Caco-2 (cell line): ENCODE measurements at regions not wholly inside any gene's neighbourhood (a gene's known extent, or its start where the extent isn't known, plus 50 kb on each side); places are given as distances from the start of the nearest gene placed in this dataset.

ENCODE experiments used
- BruUV-seq: library from RNA; stranded (reverse); fragments of 400-500 nt; replicated peaks from 2 replicates; lab custom pipeline; 2021; lab: Mats Ljungman, UMichigan
- CTCF ChIA-PET: fragments of 300-600 bp; sonication (Branson Sonifier 250); formaldehyde crosslinking; loops from one replicate; lab custom pipeline; 2022; ENCODE audit warnings: antibody characterized with exemption; lab: Charles Lee
- POLR2A ChIA-PET: fragments of 300-600 bp; sonication (Branson Sonifier 250); formaldehyde crosslinking; loops from one replicate; lab custom pipeline; 2022; ENCODE audit warnings: antibody characterized with exemption; lab: Charles Lee
- DNase-seq, 2 experiments: peaks; one replicate each; pipeline versions ENCODE4 v3.0.0 to v3.0.0-alpha.2; 2020 to 2022
- H3K27me3 ChIP-seq: replicated peaks from 2 replicates; pipeline ENCODE4 v1.6.0; 2011; ENCODE audit warnings: low read length; ENCODE audit not compliant: control insufficient read depth, insufficient read depth
- H3K36me3 ChIP-seq: 2 replicates; pipeline ENCODE4 v1.5.1; 2011; ENCODE audit warnings: low read length; ENCODE audit not compliant: control insufficient read depth, insufficient read depth
- H3K4me1 ChIP-seq: fragments of 250-450 bp; sonication (Bioruptor Pico); 2 replicates; pipeline ENCODE4 v1.5.1; 2020; ENCODE audit warnings: mild to moderate bottlenecking
- H3K4me3 ChIP-seq: 2 replicates; pipeline ENCODE4 v1.5.1; 2011; ENCODE audit warnings: low read depth, mild to moderate bottlenecking, control low read depth, low read length
- H3K9me3 ChIP-seq: fragments of 250-450 bp; sonication (Bioruptor Pico); 2 replicates; pipeline ENCODE4 v1.5.1; 2020; ENCODE audit warnings: mild to moderate bottlenecking, moderate library complexity
- H3K27ac Mint-ChIP-seq: one replicate; pipeline ENCODE4 v1.8.0; 2022; ENCODE audit warnings: mixed read lengths; ENCODE audit not compliant: unreplicated experiment
- H3K27me3 Mint-ChIP-seq: one replicate; pipeline ENCODE4 v1.8.0; 2022; ENCODE audit warnings: mixed read lengths; ENCODE audit not compliant: insufficient read depth, unreplicated experiment
- H3K36me3 Mint-ChIP-seq: one replicate; pipeline ENCODE4 v1.8.0; 2022; ENCODE audit warnings: mild to moderate bottlenecking, mixed read lengths; ENCODE audit not compliant: insufficient read depth, unreplicated experiment
- H3K4me1 Mint-ChIP-seq: one replicate; pipeline ENCODE4 v1.8.0; 2022; ENCODE audit warnings: low read depth, mixed read lengths; ENCODE audit not compliant: unreplicated experiment
- H3K4me3 Mint-ChIP-seq: one replicate; pipeline ENCODE4 v1.8.0; 2022; ENCODE audit warnings: mild to moderate bottlenecking, moderate library complexity, mixed read lengths; ENCODE audit not compliant: unreplicated experiment
- H3K9me3 Mint-ChIP-seq: one replicate; pipeline ENCODE4 v1.8.0; 2022; ENCODE audit warnings: mixed read lengths; ENCODE audit not compliant: unreplicated experiment
- CTCF ChIP-seq, 2 experiments: fragments of 200-600 bp in 1 of 2; IDR thresholded peaks; 1 replicate in 1 of 2; 2 replicates in 1 of 2; pipeline versions ENCODE4 v1.5.1 to v1.8.0; 2011 to 2022; ENCODE audit warnings: antibody characterized with exemption in 1 of 2, control low read depth in 1 of 2, inconsistent platforms in 1 of 2, low read depth in 1 of 2, low read length in 1 of 2, mild to moderate bottlenecking in 1 of 2, moderate library complexity in 1 of 2; ENCODE audit not compliant: insufficient read depth in 1 of 2, severe bottlenecking in 1 of 2, unreplicated experiment in 1 of 2
- intact Hi-C: fragments of 100-400 bp; cut with micrococcal nuclease; formaldehyde crosslinking; loops from one replicate; pipeline ENCODE4 v1.10.0; 2022; ENCODE audit not compliant: unreplicated experiment

- H3K4me3 Mint-ChIP-seq = peak overlapping the region; percentile 59
- peak overlapping the region; percentile 12 for H3K27ac Mint-ChIP-seq
- peak in 1 of 2 experiments; percentile 59 for DNase-seq
- H3K4me1 Mint-ChIP-seq = peaks cover 34% of the 10 kb centered on the region
- no peaks in the 10 kb centered on the region for H3K36me3 Mint-ChIP-seq
- no TSS peak for BruUV-seq
- intact Hi-C loops = loop anchor here (10.0 kb wide), 1 partner anchor 139 kb away; no protein-coding TSS in a partner anchor
- Histone ChIP-seq H3K4me1 (peaks cover 37% of the 10 kb centered on the region), H3K27me3 (no peaks in the 10 kb centered on the region), H3K36me3 (no peaks in the 10 kb centered on the region), H3K9me3 (no peaks in the 10 kb centered on the region), H3K4me3 (no peak overlapping the region)
- no peaks in the 10 kb centered on the region for H3K9me3 Mint-ChIP-seq
- TF ChIP-seq CTCF (IDR thresholded peaks at IDR 0.05; ENCODE audit: insufficient read depth in 1 of 2, low read depth in 1 of 2, low read length in 1 of 2, severe bottlenecking in 1 of 2, unreplicated experiment in 1 of 2) = no peak
- CTCF ChIA-PET = interaction anchor here (0.7 kb wide), 1 partner anchor 28 kb away, joined by 4 read pairs; no protein-coding TSS in a partner anchor
- H3K27me3 Mint-ChIP-seq = no peaks in the 10 kb centered on the region
- POLR2A ChIA-PET = interaction anchor here (0.6 kb wide), 2 partner anchors 32 to 90 kb away, joined by 3 to 4 read pairs; no protein-coding TSS in a partner anchor
Measured at GRCh38 chr16:75943705-75944514, 217.6 kb upstream of the CPHXL start.

GRCh38 chr16:75945916-75946457 lies 219.7 kb upstream of the CPHXL start:
- Mint-ChIP-seq H3K9me3 (no peaks in the 10 kb centered on the region), H3K27me3 (no peaks in the 10 kb centered on the region), H3K27ac (peak overlapping the region; percentile 12), H3K4me3 (no peak overlapping the region), H3K36me3 (no peaks in the 10 kb centered on the region), H3K4me1 (peaks cover 33% of the 10 kb centered on the region)
- CTCF ChIA-PET = no interaction called here
- H3K4me1 ChIP-seq = peaks cover 37% of the 10 kb centered on the region
- TF ChIP-seq CTCF (IDR thresholded peaks at IDR 0.05; ENCODE audit: insufficient read depth in 1 of 2, low read depth in 1 of 2, low read length in 1 of 2, severe bottlenecking in 1 of 2, unreplicated experiment in 1 of 2) = no peak
- BruUV-seq = no TSS peak
- intact Hi-C loops = loop anchor here (1.0 to 10.0 kb wide), 2 partner anchors 141 to 192 kb away; no protein-coding TSS in a partner anchor
- no peaks in the 10 kb centered on the region for H3K9me3 ChIP-seq
- POLR2A ChIA-PET = no interaction called here
- no peaks in the 10 kb centered on the region for H3K36me3 ChIP-seq
- no peaks in the 10 kb centered on the region for H3K27me3 ChIP-seq
- no peak overlapping the region for H3K4me3 ChIP-seq
- no peak for DNase-seq

- ChIA-PET POLR2A (no interaction called here), CTCF (no interaction called here)
- Histone ChIP-seq H3K9me3 (no peaks in the 10 kb centered on the region), H3K4me3 (no peak overlapping the region), H3K27me3 (no peaks in the 10 kb centered on the region), H3K36me3 (no peaks in the 10 kb centered on the region), H3K4me1 (peaks cover 32% of the 10 kb centered on the region)
- peaks cover 24% of the 10 kb centered on the region for H3K4me1 Mint-ChIP-seq
- TF ChIP-seq CTCF (IDR thresholded peaks at IDR 0.05; ENCODE audit: insufficient read depth in 1 of 2, low read depth in 1 of 2, low read length in 1 of 2, severe bottlenecking in 1 of 2, unreplicated experiment in 1 of 2) = no peak
- DNase-seq = no peak
- H3K36me3 Mint-ChIP-seq = no peaks in the 10 kb centered on the region
- H3K4me3 Mint-ChIP-seq = no peak overlapping the region
- H3K9me3 Mint-ChIP-seq = no peaks in the 10 kb centered on the region
- intact Hi-C loops = loop anchor here (10.0 kb wide), 1 partner anchor 143 kb away; no protein-coding TSS in a partner anchor
- H3K27ac Mint-ChIP-seq = no peak overlapping the region
- H3K27me3 Mint-ChIP-seq = no peaks in the 10 kb centered on the region
- BruUV-seq = no TSS peak
Measured at GRCh38 chr16:75947626-75948239, 221.4 kb upstream of the CPHXL start.
